HG03066 (cell line): ENCODE measurements at regions not wholly inside any gene's neighbourhood (a gene's known extent, or its start where the extent isn't known, plus 50 kb on each side); places are given as distances from the start of the nearest gene placed in this dataset.

Source experiments
- ATAC-seq: cut with Tn5 transposase; IDR thresholded peaks from one replicate; pipeline ENCODE4 v1.9.1; 2021; ENCODE audit warnings: low read depth; ENCODE audit not compliant: unreplicated experiment

DNA sequence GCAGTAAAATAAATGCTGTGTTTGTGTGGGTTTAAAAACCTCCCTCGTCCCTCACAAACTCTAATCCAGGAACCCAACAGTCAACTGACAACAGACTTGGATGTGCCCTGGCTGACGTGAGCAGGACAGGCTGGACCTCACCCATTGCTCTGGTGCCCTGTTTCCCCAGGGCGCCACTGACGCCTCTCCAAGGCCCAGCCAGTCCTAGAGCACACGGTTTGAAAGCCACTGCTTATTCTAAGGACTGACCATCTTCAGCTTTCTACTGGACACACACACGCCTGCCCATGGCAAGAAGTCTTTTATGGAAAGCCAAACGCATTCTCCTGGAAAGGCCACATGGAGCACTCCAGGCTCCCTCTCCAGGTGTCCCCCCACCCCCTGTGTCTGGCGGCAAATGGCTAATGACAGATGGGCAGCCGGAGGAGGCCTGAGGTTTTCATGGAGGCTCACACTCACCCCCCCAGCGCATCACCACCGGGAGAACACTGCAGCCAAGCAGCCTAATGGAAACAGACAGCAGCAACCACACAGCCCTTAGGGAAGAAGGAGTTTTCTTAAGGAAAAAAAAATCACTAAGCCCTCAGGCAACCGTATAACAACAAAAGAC is 319.2 kb downstream of the SOX9 start:
- no peak for ATAC-seq

DNA sequence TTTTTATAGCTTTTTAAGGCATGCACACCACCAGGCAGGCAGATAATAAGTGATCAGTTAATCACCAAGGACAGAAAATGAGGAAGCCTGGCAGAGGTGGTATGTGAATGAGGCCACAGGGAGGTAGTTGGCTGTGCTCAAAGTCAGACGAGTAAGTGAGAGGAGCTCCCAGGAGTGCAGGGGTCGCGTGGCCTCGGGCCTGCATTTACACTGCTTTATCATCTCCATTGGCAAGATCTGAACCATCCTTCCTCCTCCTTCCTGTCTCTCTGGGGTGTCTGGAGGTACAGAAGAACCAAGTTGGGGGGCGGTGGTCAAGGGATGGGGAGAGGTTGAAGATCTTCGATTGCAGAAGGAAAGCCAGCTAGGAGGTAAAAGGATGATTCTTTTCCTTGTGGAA is 320.1 kb downstream of the SOX9 start:
- ATAC-seq = no peak

DNA sequence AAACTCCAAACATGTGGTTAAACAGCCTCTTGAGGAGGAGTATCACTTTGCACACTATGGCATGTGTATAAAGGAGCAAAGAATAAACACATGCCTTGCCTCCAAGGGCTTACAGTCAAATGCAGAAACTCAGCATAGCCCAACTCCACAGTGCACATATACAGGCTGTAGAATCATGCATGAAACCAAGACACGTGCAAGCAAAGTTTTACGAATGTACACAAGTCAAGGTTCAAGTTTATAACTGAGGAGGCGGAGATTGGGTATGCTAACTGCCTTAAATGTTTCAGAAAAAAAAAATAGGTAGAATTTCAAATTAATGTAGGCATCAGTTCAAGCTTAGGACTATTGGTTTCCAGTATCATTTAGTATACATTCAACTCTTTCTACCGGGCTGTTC is 321.1 kb downstream of the SOX9 start:
- no peak for ATAC-seq

DNA sequence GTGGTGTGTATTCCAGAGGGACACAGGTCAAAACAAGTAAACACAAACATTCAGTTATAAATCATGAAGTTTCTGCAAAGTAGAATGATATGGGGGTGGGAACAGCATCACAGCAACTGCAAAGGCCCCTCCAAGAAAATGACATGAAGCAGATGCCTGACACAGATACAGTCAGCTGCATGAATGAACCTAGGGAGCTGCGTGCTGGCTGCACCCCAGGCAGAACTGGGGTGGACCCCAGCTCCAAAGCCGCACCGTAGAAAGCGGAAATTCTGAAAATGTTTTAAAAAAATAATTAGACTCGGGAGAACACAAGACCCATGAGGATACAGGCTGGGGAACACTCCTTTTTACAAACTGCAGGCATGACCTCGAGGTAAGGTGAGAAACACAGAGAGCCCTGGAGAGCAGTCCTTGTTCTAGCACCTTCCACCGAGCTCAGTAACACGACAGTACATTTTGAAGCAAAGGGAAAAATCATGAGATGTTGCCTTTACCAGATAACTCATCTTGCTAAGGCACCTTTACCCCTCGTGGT is 323.8 kb downstream of the SOX9 start:
- no peak for ATAC-seq

DNA sequence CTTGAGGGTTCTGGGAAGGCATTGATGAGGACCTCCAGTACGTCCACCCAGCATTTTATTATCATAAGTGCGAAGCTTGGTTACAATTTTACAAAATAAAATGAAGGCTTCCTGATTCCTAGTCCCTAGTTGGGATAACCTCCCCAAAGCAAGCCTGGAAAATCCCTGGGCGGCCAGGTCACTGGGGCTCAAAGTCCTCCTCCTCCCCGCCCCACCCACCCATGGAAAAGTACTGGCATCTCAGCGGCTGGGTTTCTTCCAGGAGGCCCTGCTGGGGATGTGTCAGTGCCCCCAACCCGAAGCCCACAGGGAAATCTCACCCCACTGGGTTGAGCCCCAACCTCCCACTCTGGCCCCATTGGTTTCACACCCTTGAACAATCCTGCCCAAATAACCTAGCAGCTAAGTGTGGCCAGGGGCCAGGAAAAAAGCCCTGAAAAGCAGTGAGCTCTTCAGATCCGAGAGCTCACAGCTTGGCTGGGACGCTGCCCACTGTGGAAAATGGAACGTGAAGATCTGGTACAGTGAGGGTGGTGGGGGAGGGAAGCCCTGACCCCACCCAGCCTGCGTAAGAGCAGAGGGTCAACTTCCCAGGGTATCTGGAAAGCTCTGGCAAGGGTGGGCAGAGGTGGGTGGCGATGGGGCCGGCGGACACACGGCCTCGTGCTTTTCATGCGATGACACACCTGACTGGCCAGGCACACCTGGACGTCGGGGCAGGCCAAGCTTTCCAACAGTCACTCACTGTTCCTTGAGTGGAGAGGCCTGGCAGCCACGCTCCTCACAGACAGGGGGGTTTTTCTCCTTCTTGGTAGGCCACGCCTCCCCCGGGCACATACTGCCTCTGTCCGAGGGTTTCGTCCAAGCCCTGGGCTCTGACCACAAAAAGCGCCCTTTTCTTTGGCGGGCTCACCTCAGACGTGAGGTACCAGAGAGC is 324.5 kb downstream of the SOX9 start:
- no peak for ATAC-seq

DNA sequence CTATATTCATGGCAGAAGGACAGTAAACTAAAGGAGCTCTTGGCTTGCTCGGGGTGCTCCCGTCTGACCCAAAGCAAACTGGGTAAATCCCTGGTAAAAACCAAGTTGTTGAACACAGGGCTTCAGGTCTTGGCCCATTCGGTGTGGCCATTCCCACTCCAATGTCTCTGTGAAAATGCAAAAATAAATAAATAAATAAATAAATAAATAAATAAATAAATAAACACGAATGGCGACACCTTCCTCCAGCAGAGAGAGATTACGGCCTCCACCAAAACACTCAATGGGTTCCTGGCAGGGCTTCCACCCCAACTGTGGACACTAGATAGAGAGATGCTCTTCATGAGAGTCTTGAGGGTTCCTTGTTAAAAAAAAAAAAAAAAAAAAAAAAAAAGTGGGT is 325.3 kb downstream of the SOX9 start:
- ATAC-seq = no peak

DNA sequence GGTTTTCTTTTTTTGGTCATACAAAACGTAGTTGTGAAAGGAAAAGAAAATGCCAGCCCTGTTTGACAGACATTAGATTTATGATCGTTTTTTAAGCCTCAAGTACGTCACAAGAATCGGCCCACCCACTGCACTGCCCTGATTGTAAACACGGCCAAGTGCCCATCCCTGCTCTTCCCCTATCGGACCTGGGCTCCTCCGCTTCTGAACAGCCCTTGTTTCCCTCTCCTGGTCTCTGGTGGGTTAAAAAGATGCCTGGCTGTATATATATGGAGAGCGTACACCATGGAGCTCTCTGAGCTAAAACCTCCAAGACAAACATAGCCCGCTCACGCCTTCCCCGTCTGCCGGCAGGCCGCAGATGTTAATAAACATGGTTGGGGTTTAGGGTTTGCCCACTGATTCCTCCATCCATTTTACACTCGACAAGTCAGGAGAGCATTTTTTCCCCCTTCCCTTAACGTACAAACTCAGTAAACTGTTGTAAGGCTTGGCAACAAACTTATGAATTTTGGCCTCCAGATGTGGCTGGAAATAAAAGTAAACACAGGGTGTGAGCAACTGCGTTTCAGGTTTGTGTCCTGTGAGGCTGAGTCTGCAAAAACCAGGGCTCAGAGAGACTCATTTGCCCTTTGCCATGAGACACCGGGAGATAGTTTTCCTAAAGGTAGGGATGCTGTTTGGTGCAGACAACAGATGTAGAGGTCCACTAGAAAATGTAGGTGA is 325.9 kb downstream of the SOX9 start:
- ATAC-seq = no peak

DNA sequence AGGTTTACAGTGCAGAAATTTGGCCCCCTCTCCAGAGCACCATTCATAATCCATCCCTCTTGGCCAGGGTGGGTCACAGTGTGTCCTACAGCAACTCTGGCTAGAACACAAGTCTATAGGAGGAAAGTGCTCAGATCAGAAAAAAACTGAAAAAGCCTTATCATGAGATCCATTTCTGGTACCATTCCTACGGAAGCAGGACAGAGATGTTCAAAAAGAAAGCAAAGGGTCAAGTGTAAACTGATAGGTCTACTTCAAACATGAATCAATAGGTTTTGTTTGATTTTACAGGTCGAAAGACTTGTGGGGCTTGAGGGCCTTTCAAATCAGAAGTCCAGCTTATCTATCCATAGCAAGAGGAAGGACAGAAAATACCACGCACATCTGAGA is 326.4 kb downstream of the SOX9 start:
- ATAC-seq = no peak

DNA sequence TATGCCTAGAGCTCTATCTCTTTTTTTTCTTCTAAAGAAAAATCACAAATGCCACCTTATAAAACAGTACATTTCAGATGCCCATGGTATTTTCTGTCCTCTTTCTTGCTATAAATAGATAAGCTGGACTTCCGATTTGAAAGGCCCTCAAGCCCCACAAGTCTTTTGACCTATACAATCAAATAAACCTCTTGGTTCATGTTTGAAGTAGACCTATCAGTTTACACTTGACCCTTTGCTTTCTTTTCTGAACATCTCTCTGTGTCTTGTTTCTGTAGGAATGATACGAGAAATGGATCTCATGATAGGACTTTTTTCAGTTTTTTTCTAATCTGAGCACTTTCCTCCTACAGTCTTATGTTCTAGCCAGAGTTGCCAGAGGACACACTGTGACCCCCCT is 327.2 kb downstream of the SOX9 start:
- no peak for ATAC-seq

DNA sequence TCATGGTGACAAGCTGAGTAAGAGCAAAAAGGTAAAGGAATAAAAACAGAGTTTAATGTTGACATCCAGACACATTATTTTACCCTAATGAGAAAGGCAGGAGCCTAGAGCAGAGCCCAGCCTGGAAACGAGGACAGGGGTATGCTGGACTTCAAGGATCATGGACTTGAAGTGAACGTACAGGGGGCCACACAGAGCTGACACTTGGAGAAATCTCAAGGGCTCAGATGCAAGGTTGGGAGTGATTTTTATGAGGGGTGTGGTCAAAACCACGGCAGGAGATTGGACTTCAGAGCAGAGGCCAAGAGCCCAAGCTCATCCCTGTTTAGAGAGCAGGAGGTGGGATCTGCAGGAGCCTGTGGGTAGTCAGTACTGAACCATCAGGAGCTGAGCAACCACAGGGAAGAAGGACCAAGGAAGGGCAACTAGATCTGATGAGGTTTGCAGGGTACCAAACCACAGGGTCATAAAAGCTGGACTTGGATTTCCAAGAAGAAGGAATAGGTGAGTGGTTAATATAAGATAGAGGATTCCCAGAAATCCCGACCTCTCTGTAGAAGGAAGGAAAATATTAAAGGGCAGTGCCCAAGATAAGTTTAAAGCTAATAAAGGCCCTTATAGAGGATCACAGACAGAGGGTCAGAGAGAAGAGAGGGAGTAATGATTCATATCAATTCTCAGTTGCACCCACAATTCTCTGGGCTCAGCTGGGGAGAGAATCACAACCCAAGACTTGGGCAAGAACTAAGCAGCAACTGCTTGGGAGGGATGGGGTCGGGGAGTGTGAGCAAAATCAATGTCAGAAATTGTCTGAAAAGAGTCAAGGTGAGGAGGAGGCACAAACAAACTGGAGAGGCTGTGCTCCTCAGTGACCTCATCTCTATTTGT is 331.7 kb downstream of the SOX9 start:
- no peak for ATAC-seq

DNA sequence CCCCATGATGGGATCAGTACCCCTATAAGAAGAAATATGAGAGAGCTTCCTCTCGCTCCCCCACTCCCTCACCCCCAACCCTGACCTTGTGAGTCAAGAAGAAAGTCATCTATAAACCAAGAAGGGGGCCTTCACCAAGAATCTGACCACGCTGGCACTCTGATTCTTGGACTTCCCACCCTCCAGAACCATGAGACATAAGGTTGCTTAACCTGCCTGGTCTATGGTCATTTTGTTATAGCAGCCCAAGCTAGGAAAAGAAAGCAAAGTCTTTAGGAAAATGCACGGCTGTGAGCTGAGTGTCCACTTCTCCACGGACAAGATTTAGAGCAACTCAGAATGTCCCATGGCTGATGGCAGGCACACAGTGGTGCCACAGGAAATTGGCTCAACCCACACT is 333.5 kb downstream of the SOX9 start:
- ATAC-seq = no peak

DNA sequence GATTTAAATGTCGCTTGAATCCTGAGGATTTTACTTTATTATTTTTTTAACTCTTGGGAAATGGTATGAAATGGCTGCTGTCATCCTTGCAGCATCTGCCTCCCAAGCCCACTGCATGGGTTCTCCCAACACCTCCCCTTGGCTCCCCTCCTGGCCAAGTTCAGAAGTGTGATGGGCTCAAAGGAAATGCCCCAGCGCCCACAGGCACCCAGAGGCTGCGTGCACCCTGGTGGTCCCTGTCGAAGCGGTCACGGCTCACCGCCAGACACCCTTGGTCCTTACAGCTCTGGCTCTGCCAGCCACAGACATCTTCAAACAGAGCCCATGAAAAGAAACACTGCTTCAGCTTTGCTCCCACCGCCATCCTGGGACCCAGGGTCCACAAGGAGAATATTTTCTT is 334.7 kb downstream of the SOX9 start:
- no peak for ATAC-seq

DNA sequence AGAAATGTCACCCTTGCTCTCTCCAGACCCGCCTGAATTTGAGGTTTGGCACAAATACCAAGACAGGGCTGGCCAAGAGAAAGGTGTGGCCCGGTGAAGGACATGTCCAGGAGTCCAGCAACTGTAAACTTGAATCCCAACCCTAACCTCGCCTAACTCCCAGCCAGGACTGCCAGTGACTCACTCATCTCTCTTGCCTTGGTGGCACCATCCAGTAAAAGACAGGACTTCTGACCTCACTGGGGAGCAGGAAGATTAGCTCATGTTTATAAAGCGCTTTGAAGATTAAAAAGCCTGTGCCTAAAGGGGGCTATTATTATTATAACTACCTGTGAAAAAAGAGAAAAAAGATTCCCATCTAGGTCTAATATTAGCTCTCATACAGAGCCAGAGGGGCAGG is 335.3 kb downstream of the SOX9 start:
- no peak for ATAC-seq

DNA sequence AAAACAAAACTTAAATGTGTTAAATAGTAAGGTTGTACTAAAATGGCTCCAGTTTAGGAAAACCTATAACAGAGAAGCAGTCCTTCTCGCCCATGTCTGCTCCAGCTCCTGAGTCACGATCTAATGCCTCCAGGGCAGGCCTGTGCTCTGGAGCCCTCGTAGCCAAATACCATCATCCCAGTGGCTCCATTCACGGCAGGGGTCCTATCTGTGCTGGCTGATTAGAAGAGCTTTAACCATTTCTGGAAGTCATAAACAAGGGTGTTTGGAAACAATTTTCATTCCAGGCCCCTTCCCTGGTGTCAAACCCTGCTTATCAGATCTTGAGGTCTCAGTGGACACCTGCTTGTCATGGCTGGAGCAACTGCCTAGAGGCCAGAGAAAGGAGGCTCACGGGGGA is 336.9 kb downstream of the SOX9 start:
- no peak for ATAC-seq

DNA sequence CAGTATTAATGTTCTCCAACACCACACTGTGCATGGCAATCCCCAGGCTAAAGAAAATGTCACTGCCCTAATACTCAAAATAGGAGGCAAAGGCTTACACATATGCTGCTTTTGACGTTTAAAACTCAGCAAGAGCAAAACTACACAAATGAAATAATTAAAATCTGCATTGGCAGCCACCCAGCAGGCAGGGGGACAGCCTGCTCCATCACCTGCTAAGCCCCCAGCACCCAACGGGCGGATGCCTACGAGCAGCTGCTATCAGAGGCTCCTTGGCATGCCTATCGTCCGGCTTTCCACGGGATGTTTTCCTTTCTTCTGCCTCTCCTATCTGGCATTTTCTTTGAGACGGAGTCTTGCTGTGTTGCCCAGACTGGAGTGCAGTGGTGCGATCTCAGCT is 337.5 kb downstream of the SOX9 start:
- ATAC-seq = no peak

DNA sequence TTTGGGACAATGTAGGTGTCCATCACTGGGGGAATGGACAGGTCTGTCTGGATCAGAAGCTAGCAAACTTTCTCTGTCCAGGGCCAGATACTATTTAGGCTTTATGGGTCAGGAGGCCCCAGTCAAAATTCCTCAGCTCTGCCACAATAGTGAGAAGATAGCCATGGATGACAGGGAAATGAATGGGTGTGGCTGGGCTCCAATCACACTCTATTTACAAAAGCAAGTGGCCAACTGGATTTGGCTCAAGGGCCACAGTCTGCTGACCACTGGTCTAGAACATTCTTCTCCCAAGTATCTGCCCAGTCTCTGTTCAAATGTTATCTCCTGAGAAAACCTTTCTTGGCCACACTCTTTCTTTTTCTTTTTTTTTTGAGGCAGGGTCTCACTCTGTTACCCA is 339.9 kb downstream of the SOX9 start:
- ATAC-seq = no peak

DNA sequence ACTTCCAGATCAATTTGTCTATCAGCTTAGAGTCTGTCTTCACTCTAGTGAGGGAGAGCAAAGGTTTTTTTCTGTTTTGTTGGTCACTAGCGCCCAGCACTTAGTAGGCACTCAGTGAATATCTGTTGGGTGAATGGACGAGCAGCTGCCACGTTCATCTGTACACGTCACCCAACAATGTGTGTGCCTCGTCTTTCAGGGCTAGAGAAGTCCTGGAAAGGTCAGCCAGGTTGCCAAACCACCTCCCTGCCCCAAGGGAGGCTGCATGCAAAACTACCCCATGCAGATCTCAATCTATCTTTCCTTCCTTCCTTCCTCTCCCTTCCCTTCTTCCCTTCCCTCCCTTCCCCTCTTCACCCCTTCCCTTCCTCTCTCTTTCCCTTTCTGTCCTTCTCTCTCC is 340.9 kb downstream of the SOX9 start:
- ATAC-seq = no peak

DNA sequence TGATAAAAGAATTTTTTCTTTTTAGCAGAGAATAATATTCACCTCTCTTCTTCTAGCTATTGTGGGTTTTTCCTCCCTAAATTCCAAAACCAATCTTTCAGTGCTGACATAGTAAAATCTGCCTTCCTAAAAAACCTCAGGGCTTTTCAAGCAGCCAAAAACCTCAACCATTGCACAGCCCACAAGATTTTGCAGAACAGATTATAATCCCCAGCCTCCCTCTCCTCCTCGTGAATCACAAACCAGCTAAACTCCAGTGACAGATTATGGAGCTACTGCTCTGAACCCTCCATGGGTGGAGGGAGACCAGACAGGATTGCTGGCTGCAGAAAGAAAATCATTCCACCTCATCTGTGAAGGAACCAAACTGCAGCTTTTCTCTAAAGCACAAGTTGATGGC is 341.6 kb downstream of the SOX9 start:
- ATAC-seq = no peak

DNA sequence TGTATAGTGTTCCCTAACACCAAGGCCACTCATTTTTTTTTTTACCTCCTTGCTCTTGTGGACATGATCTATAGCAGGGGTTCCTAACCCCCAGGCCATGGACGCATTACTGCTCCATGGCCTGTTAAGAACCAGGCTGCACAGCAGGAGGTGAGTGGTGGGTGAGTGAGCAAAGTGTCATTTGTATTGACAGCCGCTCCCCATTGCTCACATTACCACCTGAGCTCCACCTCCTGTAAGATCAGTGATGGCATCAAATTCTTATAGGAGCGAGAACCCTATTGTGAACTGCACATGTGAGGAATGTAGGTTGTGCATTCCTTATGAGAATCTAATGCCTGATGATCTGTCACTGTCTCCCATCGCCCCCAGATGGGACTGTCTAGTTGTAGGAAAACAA is 342.0 kb downstream of the SOX9 start:
- no peak for ATAC-seq
